GM23338 (cell line): ENCODE measurements at regions not wholly inside any gene's neighbourhood (a gene's known extent, or its start where the extent isn't known, plus 50 kb on each side); places are given as distances from the start of the nearest gene placed in this dataset.

Source experiments
- ATAC-seq: fragments of 200-7000 bp; cut with Tn5 transposase; 3 replicates; pipeline ENCODE4 v1.9.1; 2020
- DNase-seq: peaks from one replicate; pipeline ENCODE4 v3.0.0-alpha.2; 2015; ENCODE audit warnings: low spot score
- H2AFZ ChIP-seq: fragments of 200-600 bp; sonication (generic); 2 replicates; pipeline ENCODE4 v1.8.0; 2016; ENCODE audit warnings: antibody characterized with exemption, mild to moderate bottlenecking, moderate library complexity
- H3F3A ChIP-seq: fragments of 200-600 bp; sonication (generic); replicated peaks from 2 replicates; pipeline ENCODE4 v1.8.0; 2017; ENCODE audit warnings: antibody characterized with exemption, mixed run types, low read depth
- H3K27ac ChIP-seq: fragments of 200-600 bp; sonication (generic); 2 replicates; pipeline ENCODE4 v1.6.1; 2016; ENCODE audit warnings: low read depth
- H3K27me3 ChIP-seq: fragments of 200-600 bp; sonication (generic); 2 replicates; pipeline ENCODE4 v1.8.0; 2016; ENCODE audit warnings: mild to moderate bottlenecking, mixed run types, moderate library complexity; ENCODE audit not compliant: insufficient read depth
- H3K36me3 ChIP-seq: fragments of 200-600 bp; sonication (generic); 2 replicates; pipeline ENCODE4 v1.8.0; 2016; ENCODE audit warnings: mild to moderate bottlenecking; ENCODE audit not compliant: insufficient read depth
- H3K4me1 ChIP-seq: fragments of 200-600 bp; sonication (generic); 2 replicates; pipeline ENCODE4 v1.8.0; 2016; ENCODE audit warnings: mild to moderate bottlenecking, moderate library complexity; ENCODE audit not compliant: insufficient read depth
- H3K4me2 ChIP-seq: fragments of 200-600 bp; sonication (generic); 2 replicates; pipeline ENCODE4 v1.7.1; 2017; ENCODE audit warnings: mixed run types
- H3K4me3 ChIP-seq: fragments of 200-600 bp; sonication (generic); 2 replicates; pipeline ENCODE4 v1.6.1; 2016; ENCODE audit warnings: mixed run types
- H3K79me2 ChIP-seq: fragments of 200-600 bp; sonication (generic); replicated peaks from 2 replicates; pipeline ENCODE4 v1.8.0; 2017; ENCODE audit warnings: mild to moderate bottlenecking; ENCODE audit not compliant: insufficient read depth
- H3K9me2 ChIP-seq: fragments of 200-600 bp; sonication (generic); 2 replicates; pipeline ENCODE4 v1.8.0; 2017; ENCODE audit not compliant: insufficient read depth
- H4K20me1 ChIP-seq: fragments of 200-600 bp; sonication (generic); replicated peaks from 2 replicates; pipeline ENCODE4 v1.8.0; 2017; ENCODE audit warnings: mild to moderate bottlenecking; ENCODE audit not compliant: insufficient read depth
- H3K27ac Mint-ChIP-seq: 2 replicates; pipeline ENCODE4 v1.8.0; 2020; ENCODE audit warnings: inconsistent platforms, mild to moderate bottlenecking, moderate library complexity, mixed read lengths
- H3K27me3 Mint-ChIP-seq: 3 replicates; pipeline ENCODE4 v1.8.0; 2022; ENCODE audit warnings: low read depth, mild to moderate bottlenecking, moderate library complexity, mixed read lengths, inconsistent platforms; ENCODE audit not compliant: insufficient read depth, poor library complexity
- H3K36me3 Mint-ChIP-seq: 3 replicates; pipeline ENCODE4 v1.8.0; 2021; ENCODE audit warnings: low read depth, mild to moderate bottlenecking, inconsistent platforms, moderate library complexity, mixed read lengths
- H3K4me1 Mint-ChIP-seq: 3 replicates; pipeline ENCODE4 v1.8.0; 2020; ENCODE audit warnings: mild to moderate bottlenecking, inconsistent platforms, mixed read lengths
- H3K4me3 Mint-ChIP-seq: 3 replicates; pipeline ENCODE4 v1.8.0; 2021; ENCODE audit warnings: moderate library complexity, mild to moderate bottlenecking, inconsistent platforms, mixed read lengths
- H3K9me3 Mint-ChIP-seq: 3 replicates; pipeline ENCODE4 v1.8.0; 2020; ENCODE audit warnings: moderate library complexity, mild to moderate bottlenecking, inconsistent platforms, mixed read lengths
- CREB1 ChIP-seq: fragments of 250-450 bp; sonication (Bioruptor Pico); IDR thresholded peaks from 2 replicates; pipeline ENCODE4 v1.5.0; 2020; ENCODE audit warnings: low read depth, mild to moderate bottlenecking, moderate library complexity
- EZH2phosphoT487 ChIP-seq: fragments of 200-600 bp; sonication (generic); IDR thresholded peaks from one replicate; pipeline ENCODE4 v1.8.1; 2018; ENCODE audit warnings: antibody characterized with exemption; ENCODE audit not compliant: unreplicated experiment
- JUNB ChIP-seq: IDR thresholded peaks from one replicate; pipeline ENCODE4 v1.6.1; 2016; ENCODE audit warnings: antibody characterized with exemption; ENCODE audit not compliant: unreplicated experiment
- ZNF114 ChIP-seq: fragments of 250-450 bp; sonication (Bioruptor Pico); IDR thresholded peaks from 2 replicates; pipeline ENCODE4 v1.5.0; 2020; ENCODE audit warnings: mild to moderate bottlenecking, moderate library complexity
- TF ChIP-seq, protein P1 (sequence below), 2 experiments: fragments of 200-600 bp in 1 of 2; sonication (generic) in 1 of 2; conservative IDR thresholded peaks; 2 replicates each; pipeline versions ENCODE4 v1.5.1 to v1.6.1; 2016 to 2017; ENCODE audit warnings: antibody characterized with exemption in 2 of 2, low read depth in 2 of 2, mild to moderate bottlenecking in 2 of 2, moderate library complexity in 1 of 2
- TF ChIP-seq, protein P2 (sequence below): fragments of 250-450 bp; sonication (Bioruptor Pico); IDR thresholded peaks from 2 replicates; pipeline ENCODE4 v1.5.0; 2020; ENCODE audit warnings: mild to moderate bottlenecking, moderate library complexity
- TF ChIP-seq, protein P3 (sequence below): IDR thresholded peaks from 2 replicates; pipeline ENCODE4 v1.6.1; 2016; ENCODE audit warnings: antibody characterized with exemption

DNA sequence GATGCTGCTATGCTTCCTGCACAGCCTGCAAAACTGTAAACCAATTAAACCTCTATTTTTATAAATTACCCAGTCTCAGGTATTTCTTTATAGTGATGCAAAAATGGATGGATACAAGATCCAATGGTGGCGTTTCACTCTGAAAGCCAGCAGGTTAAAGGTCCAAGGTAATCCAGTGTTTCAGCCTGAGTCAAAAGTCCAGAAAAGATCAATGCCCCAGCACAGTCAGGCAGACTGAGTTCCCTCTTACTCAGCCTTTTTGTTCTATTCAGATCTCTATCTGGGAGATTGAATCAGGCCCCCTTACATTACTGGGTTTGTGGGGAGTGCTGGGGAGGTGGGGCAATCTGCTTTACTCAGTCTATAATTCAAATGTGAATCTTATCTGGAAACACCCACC is 464.5 kb downstream of the GXYLT1 start (continued):
- TF ChIP-seq, protein P1, sequence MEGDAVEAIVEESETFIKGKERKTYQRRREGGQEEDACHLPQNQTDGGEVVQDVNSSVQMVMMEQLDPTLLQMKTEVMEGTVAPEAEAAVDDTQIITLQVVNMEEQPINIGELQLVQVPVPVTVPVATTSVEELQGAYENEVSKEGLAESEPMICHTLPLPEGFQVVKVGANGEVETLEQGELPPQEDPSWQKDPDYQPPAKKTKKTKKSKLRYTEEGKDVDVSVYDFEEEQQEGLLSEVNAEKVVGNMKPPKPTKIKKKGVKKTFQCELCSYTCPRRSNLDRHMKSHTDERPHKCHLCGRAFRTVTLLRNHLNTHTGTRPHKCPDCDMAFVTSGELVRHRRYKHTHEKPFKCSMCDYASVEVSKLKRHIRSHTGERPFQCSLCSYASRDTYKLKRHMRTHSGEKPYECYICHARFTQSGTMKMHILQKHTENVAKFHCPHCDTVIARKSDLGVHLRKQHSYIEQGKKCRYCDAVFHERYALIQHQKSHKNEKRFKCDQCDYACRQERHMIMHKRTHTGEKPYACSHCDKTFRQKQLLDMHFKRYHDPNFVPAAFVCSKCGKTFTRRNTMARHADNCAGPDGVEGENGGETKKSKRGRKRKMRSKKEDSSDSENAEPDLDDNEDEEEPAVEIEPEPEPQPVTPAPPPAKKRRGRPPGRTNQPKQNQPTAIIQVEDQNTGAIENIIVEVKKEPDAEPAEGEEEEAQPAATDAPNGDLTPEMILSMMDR (conservative IDR thresholded peaks at IDR 0.05; ENCODE audit: low read depth in 2 of 2) = no peak

DNA sequence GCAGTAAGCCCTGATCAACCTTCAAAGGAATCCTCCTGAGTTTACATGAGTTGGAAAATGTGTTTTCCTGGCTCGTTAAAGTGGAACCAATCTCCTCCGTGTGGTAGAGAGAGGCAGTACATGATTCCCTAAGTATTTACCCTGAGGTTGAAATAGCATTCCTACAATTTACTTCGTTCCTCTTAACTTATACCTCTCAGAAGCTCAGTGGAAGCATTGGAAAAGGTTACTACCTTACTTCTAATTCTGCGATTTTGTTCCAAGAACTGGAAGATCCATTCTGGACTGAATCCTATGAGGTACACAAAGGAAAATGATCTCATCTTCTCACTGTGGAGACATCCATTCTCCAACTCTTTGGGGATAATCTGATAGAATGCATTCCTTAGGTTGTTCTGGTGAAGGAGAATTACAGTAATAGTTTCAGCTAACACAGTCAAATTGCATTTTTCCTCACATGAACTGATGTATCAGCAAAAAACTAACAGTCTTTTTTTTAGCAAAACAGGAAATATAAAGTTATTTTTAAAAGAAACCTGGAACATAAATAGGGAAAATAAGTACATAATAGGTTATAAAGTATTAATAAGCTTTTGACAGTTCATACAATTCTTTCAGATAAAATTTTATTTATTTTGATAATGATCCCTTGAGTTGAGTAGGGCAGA is 475.6 kb downstream of the PDZRN4 start:
- Histone ChIP-seq H3K9me2 (no peaks in the 10 kb centered on the region), H3K4me3 (no peak overlapping the region), H3K27me3 (no peaks in the 10 kb centered on the region), H3K4me1 (no peaks in the 10 kb centered on the region), H3K27ac (no peak overlapping the region), H3K4me2 (no peak overlapping the region), H3F3A (no peaks in the 10 kb centered on the region), H3K36me3 (no peaks in the 10 kb centered on the region), H2AFZ (no peak overlapping the region), H4K20me1 (no peaks in the 10 kb centered on the region), H3K79me2 (no peaks in the 10 kb centered on the region)
- Mint-ChIP-seq H3K36me3 (peaks cover 3% of the 10 kb centered on the region), H3K27me3 (no peaks in the 10 kb centered on the region), H3K4me1 (peaks cover 6% of the 10 kb centered on the region; the same call in 2 of the 3 replicates), H3K9me3 (peaks cover 6% of the 10 kb centered on the region; the same call in 2 of the 3 replicates), H3K4me3 (no peak overlapping the region), H3K27ac (no peak overlapping the region)
- TF ChIP-seq, protein P1 (conservative IDR thresholded peaks at IDR 0.05; ENCODE audit: low read depth in 2 of 2) = peak; percentile 70 to 77
- no peak for TF ChIP-seq JUNB
- ATAC-seq = peak; percentile 86
- peak; percentile 80 for DNase-seq

DNA sequence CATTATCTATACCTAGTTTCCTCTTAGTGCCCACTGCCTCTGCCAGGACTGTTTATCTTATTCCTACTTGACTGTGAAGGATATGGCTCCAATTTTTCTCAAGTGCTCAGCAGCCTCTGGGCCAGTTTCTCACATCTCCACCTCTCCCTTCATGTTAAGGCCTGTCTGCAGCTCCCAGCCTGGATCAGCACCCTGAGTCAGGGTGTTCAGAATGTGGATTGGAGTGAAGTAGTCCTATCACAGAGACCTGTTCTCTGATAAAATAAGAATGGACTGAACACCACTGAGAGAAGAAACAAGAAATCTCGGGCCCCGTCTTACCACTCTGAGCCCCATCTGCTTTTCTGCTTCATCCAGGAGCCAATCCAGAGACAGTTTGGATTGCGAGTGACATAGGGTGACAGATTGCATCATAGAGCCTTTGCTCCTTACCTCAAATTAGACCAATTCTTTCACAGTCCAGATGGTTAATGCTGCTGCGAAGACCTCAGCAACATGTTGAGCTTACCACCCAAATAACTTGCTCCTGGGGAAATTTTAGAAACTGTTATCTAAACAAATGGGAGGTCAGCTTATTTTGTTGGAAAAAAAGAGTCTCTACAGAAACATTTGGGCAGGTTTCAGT is 473.1 kb downstream of the PDZRN4 start:
- H3K27me3 ChIP-seq = no peaks in the 10 kb centered on the region
- TF ChIP-seq, protein P2, sequence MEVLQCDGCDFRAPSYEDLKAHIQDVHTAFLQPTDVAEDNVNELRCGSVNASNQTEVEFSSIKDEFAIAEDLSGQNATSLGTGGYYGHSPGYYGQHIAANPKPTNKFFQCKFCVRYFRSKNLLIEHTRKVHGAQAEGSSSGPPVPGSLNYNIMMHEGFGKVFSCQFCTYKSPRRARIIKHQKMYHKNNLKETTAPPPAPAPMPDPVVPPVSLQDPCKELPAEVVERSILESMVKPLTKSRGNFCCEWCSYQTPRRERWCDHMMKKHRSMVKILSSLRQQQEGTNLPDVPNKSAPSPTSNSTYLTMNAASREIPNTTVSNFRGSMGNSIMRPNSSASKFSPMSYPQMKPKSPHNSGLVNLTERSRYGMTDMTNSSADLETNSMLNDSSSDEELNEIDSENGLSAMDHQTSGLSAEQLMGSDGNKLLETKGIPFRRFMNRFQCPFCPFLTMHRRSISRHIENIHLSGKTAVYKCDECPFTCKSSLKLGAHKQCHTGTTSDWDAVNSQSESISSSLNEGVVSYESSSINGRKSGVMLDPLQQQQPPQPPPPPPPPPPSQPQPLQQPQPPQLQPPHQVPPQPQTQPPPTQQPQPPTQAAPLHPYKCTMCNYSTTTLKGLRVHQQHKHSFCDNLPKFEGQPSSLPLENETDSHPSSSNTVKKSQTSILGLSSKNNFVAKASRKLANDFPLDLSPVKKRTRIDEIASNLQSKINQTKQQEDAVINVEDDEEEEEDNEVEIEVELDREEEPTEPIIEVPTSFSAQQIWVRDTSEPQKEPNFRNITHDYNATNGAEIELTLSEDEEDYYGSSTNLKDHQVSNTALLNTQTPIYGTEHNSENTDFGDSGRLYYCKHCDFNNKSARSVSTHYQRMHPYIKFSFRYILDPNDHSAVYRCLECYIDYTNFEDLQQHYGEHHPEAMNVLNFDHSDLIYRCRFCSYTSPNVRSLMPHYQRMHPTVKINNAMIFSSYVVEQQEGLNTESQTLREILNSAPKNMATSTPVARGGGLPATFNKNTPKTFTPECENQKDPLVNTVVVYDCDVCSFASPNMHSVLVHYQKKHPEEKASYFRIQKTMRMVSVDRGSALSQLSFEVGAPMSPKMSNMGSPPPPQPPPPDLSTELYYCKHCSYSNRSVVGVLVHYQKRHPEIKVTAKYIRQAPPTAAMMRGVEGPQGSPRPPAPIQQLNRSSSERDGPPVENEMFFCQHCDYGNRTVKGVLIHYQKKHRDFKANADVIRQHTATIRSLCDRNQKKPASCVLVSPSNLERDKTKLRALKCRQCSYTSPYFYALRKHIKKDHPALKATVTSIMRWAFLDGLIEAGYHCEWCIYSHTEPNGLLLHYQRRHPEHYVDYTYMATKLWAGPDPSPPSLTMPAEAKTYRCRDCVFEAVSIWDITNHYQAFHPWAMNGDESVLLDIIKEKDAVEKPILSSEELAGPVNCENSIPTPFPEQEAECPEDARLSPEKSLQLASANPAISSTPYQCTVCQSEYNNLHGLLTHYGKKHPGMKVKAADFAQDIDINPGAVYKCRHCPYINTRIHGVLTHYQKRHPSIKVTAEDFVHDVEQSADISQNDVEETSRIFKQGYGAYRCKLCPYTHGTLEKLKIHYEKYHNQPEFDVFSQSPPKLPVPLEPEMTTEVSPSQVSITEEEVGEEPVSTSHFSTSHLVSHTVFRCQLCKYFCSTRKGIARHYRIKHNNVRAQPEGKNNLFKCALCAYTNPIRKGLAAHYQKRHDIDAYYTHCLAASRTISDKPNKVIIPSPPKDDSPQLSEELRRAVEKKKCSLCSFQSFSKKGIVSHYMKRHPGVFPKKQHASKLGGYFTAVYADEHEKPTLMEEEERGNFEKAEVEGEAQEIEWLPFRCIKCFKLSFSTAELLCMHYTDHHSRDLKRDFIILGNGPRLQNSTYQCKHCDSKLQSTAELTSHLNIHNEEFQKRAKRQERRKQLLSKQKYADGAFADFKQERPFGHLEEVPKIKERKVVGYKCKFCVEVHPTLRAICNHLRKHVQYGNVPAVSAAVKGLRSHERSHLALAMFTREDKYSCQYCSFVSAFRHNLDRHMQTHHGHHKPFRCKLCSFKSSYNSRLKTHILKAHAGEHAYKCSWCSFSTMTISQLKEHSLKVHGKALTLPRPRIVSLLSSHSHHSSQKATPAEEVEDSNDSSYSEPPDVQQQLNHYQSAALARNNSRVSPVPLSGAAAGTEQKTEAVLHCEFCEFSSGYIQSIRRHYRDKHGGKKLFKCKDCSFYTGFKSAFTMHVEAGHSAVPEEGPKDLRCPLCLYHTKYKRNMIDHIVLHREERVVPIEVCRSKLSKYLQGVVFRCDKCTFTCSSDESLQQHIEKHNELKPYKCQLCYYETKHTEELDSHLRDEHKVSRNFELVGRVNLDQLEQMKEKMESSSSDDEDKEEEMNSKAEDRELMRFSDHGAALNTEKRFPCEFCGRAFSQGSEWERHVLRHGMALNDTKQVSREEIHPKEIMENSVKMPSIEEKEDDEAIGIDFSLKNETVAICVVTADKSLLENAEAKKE (CRISPR knock-in tag) = no peak
- TF ChIP-seq ZNF114 (CRISPR knock-in tag) (no peak), CREB1 (no peak), EZH2phosphoT487 (no peak)
- TF ChIP-seq, protein P3, sequence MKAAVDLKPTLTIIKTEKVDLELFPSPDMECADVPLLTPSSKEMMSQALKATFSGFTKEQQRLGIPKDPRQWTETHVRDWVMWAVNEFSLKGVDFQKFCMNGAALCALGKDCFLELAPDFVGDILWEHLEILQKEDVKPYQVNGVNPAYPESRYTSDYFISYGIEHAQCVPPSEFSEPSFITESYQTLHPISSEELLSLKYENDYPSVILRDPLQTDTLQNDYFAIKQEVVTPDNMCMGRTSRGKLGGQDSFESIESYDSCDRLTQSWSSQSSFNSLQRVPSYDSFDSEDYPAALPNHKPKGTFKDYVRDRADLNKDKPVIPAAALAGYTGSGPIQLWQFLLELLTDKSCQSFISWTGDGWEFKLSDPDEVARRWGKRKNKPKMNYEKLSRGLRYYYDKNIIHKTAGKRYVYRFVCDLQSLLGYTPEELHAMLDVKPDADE = no peak

More for the DNA sequence above, 473.1 kb downstream of the PDZRN4 start:
- no peaks in the 10 kb centered on the region for H3K9me2 ChIP-seq
- no peaks in the 10 kb centered on the region for H3K4me1 ChIP-seq
- no peak overlapping the region for H3K4me3 ChIP-seq
- H2AFZ ChIP-seq = peak overlapping the region; percentile 84
- H3K36me3 ChIP-seq = no peaks in the 10 kb centered on the region
- peaks cover 6% of the 10 kb centered on the region; the same call in 2 of the 3 replicates for H3K9me3 Mint-ChIP-seq
- ATAC-seq (no peak), DNase-seq (no peak)
- no peak overlapping the region for H3K4me3 Mint-ChIP-seq
- H3K79me2 ChIP-seq = no peaks in the 10 kb centered on the region
- no peaks in the 10 kb centered on the region for H3F3A ChIP-seq
- H4K20me1 ChIP-seq = no peaks in the 10 kb centered on the region
- no peaks in the 10 kb centered on the region for H3K27me3 Mint-ChIP-seq
- H3K4me2 ChIP-seq = no peak overlapping the region
- H3K4me1 Mint-ChIP-seq = peaks cover 6% of the 10 kb centered on the region; the same call in 2 of the 3 replicates
- no peak overlapping the region for H3K27ac Mint-ChIP-seq
- no peak overlapping the region for H3K27ac ChIP-seq
- H3K36me3 Mint-ChIP-seq = peaks cover 3% of the 10 kb centered on the region
